Endothelial cell of umbilical vein (primary cell): ENCODE measurements at regions not wholly inside any gene's neighbourhood (a gene's known extent, or its start where the extent isn't known, plus 50 kb on each side); places are given as distances from the start of the nearest gene placed in this dataset.

ENCODE experiments used
- CTCF ChIP-seq, 2 donors: IDR thresholded peaks; 1 replicate in 1 of 2; 2 replicates in 1 of 2; pipeline ENCODE4 v1.5.1; 2011; ENCODE audit warnings: low read length in 2 of 2, mild to moderate bottlenecking in 2 of 2, moderate library complexity in 2 of 2, control low read depth in 1 of 2, inconsistent platforms in 1 of 2, low read depth in 1 of 2; ENCODE audit not compliant: insufficient read depth in 1 of 2; ENCODE audit errors: extremely low read depth in 1 of 2
- EZH2 ChIP-seq: IDR thresholded peaks from 2 replicates; pipeline ENCODE4 v1.6.1; 2012; ENCODE audit warnings: borderline replicate concordance, low read depth, mild to moderate bottlenecking, moderate library complexity, low read length, inconsistent platforms; ENCODE audit not compliant: severe bottlenecking
- MAX ChIP-seq: IDR thresholded peaks from 2 replicates; pipeline ENCODE4 v1.6.1; 2011; ENCODE audit not compliant: insufficient read depth, insufficient read length
- POLR2A ChIP-seq: IDR thresholded peaks from 2 replicates; pipeline ENCODE4 v1.6.1; 2012; ENCODE audit warnings: low read depth, mild to moderate bottlenecking, control low read depth, low read length
- POLR2AphosphoS5 ChIP-seq: IDR thresholded peaks from 2 replicates; pipeline ENCODE4 v1.6.1; 2012; ENCODE audit warnings: low read depth, mild to moderate bottlenecking, control low read depth, low read length, moderate library complexity; ENCODE audit not compliant: insufficient read depth

DNA sequence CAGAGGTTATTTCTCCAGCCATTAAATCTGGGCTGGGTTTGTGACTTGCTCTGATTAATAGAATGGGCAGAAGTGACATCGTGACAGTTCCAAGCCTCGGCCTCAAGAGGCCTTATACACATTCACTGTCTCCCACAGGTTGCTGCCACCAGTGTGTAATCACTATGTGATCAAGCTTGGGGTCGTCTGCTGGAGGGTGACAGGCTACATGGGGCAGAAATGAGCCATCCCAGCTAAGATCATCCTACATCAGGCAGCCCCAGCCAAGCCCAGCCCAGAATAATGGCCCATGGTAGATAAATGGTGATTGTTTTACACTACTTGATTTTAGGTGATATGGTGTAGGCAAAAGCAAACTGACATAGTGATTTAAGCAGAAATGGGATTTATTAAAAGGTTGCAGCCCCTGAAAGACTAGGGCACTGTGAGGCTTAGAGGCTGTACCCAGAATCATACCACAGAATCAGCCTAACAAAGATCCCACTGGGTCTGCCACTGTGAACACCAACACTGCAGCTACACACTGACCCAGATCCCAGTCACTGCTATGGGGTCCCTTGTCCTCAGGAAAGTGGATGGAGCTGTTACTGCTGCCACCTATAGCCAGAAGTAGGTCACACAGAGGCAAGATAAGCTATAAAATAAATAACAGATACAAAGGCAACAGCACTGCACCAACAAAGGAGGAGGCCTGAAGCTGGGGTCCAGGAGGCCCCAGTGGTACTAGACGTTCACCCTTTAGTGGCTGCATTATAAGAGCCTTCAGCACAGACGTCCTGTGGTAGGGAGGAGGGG is 159.6 kb upstream of the RBPJ start:
- no peak for TF ChIP-seq POLR2AphosphoS5
- no peak for TF ChIP-seq POLR2A
- no peak for TF ChIP-seq CTCF (IDR thresholded peaks at IDR 0.05; ENCODE audit: extremely low read depth in 1 of 2, insufficient read depth in 1 of 2, low read depth in 1 of 2, low read length in 2 of 2)
- TF ChIP-seq MAX = no peak
- no peak for TF ChIP-seq EZH2
